Muscle of arm (tissue), 1 donor: ENCODE measurements at regions not wholly inside any gene's neighbourhood (a gene's known extent, or its start where the extent isn't known, plus 50 kb on each side); places are given as distances from the start of the nearest gene placed in this dataset.
A peak's percentile ranks its signal among the peaks of the same experiment; 100 is the strongest.
"Not testable (repeated sequence)": the region's sequence is repeated elsewhere in the genome, so short reads cannot be mapped to it uniquely, and the experiment has no call there.

ENCODE experiments used
- DNase-seq: peaks from one replicate; pipeline ENCODE4 v3.0.0-alpha.2; 2013

DNA sequence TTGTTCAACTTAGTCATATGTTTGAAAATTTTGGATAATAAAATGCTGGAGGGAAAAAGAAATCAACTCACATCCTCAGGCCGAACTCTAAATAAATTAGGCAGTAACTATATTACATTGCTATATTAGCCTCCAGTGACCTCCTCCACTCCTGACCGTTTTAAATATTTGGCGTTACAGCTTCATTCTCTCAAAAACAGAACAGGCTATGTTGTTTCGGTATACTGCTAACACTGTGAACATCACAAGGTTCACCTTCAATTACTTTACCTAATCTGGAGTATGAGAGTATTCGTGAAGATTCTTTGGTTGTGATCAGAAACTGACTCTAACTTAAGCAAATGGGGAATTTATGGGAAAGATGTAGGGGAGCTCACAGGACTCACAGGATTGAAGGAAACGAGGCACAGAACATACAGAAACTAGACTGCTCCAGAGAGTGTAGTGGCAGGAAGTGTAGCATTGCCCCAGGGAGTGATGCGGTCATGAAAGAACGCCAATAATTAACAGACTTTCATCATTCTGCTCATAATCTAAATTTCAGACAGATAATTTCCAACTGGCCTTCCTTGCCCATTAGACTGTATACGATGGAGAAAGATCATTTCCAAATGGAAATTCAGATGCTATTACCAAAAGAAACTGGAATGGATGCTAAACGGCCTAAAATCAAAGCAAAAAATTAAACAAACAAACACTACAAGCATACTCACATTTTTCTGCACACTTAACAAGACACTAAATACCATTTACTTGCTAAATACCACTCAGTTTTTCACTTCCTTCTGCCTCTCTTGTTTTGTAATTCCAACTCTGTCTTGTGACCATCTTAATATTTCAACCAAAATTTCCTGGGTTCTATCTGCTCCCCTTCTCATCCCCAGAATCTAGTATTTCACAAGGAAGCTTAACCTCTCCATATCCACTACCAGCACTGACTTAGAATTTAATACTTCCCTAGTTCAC is 110.1 kb upstream of the LPAR1 start:
- DNase-seq: no peak

DNA sequence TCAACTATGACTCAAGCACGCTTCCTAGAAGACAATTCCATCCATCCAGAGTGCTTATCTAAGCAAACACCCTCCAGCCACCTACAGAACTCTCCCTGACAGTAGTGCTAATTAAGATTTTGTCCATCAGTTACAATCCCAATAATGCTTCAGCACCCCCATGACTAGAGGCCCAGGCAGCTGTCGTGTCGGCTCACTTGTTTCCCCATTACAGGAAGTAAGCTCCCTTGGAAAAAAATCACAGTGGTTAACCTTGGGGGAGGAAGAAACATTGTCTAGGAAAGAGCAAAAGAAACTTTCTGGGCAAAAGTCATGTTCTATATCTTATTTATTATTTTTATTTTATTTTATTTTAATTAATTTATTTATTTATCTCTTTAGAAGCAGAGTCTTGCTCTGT is 108.8 kb upstream of the LPAR1 start:
- no peak for DNase-seq

DNA sequence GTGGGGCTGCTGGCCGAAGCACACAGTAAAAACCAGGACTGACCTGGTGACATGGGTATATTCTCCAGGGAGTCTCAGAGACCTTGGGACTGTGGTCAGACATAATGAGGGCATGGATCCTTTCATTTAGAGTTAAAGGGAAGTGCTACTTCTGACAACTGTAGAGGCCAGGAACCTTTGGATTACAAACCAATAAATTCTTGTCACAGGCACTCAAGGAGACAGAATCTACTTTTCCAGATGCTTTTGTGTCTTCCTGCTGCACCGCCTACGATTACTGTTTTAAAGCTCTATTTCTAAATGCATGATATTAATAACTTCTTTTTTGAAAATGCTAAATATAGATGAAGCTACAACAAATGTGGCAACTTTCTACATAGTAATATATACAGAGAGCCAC is 106.5 kb upstream of the LPAR1 start:
- DNase-seq: no peak

DNA sequence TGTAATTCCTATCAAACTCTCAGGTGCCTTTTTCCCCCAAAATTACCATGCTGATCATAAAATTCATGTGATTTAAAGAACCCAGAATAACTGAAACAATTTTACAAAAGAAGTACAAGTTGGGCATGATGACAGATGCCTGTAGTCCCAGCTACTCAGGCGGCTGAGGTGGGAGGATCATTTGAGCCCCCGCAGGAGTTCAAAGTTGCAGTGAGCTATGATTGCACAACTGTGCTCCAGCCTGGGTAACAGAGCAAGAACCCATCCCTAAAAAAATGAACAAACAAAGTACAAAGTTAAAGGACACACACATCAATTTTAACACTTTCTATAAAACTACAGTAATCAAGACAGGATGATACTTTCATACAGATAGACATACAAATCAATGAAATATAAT is 97.9 kb upstream of the LPAR1 start:
- no peak for DNase-seq

DNA sequence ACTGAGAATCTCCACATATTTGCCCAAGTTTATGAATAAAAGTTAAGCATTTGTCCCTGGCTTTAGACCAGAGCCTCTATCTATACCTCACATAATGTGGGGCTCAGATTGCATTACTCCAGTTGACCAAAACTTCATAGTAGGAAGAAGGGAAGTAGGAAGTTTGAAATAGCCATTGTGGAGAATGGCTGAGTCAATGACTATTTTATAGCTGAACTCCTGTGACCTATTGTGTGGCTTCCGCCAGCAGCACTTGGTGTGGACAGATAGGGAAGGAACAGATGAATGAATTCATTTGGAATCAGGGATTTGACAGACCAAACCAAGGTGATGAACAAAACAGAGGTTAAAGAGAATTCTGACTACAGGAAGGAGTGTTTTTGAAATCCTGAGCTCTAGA is 92.9 kb upstream of the LPAR1 start:
- DNase-seq: no peak

DNA sequence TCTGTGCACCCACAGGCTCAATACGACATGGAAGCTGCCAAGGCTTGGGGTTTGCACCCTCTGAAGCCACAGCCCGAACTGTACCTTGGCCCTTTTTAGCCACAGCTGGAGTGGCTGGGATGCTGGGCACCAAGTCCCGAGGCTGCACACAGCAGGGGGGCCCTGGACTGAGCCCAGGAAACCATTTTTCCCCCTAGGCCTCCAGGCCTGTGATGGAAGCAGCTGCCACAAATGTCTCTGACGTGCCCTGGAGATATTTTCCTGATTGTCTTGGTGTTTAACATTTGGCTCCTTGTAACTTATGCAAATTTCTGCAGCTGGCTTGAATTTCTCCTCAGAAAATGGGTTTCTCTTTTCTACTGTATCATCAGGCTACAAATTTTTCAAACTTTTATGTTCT is 82.3 kb upstream of the LPAR1 start:
- DNase-seq: no peak

DNA sequence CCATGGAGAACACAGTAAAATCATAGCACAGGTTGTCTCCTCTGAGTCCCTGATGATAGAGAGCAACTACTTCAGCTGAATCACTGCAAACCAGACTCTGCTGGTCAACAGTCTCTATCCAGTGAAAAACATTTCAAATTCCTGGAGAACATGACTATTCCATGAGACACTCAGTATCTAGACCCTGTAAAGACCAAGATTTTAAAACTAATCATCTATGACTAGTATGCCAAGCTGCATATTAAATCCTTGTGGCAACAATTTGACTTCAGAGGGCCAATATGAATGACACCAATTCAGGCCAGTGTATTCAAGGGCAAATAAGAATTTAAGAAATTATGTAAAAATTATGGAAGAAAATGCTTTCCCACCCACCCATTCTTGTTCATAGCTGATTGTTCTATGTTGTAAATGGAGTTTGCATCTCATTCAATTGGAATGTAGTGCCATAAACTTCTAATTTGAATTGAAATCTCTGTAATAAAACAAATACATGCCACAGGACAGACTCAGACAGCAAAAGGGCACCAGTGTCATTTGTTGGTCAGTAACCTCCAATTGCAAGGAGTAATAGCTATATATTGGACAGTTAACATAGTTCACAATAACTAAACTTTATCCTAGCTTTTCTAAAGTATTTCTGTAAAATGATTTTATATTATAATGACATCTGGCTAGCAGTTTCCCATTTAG is 80.1 kb upstream of the LPAR1 start:
- no peak for DNase-seq

DNA sequence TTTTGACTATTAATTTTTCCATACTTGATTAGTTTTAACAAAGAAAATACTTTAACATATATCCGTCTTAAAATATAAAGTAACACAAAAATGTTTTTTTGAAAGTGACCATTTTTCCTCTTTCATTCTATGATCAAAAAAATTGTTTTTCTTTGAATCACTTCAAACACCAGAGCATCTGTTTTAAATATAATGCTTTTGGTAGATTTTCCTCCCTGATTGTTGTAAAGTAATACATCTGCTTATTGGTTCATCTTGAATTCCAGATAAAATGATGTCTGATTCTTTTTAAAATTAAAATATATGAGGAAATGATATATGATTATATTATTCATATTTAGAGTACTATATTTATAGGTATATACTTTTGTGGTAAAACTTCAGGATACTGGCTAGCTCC is 76.2 kb upstream of the LPAR1 start:
- DNase-seq: no peak

DNA sequence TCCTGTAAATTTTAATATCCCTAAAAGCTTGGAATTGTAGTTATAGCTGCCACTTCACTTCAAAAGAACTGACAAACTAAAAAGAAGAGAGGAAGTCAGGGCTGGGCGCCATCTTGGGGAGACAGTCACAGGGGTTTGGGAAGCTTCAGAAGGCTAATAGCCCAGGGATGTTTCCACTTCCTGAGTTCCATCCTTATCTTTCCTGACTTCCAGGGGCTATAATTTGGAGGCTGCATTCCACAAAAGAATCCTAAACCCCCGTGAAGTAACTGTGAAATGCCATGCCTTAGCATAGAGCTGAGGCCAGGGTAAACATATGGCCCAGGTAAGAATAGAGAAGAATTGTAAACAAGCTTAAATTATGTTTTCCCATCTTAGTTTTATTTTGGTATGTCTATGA is 75.4 kb upstream of the LPAR1 start:
- no peak for DNase-seq

DNA sequence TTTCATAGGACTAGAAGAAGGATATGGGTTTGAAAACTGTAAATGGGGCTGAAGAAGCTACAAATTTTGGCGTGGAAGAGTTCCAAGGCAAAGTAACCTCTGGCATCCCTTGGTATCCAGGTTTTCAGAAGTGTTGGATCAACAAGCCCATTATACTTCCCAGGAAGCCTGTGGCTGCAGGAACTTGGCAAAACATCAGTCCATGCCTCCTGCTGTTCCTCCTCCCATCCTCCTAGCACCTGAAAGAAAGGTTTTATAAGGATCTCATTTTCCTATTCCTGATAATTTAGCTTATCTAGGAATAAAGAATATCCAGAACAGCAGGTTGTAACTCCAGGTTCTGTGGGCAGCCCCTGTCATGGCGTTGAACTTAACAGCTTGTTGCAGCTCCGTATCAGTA is 72.5 kb upstream of the LPAR1 start:
- no peak for DNase-seq

DNA sequence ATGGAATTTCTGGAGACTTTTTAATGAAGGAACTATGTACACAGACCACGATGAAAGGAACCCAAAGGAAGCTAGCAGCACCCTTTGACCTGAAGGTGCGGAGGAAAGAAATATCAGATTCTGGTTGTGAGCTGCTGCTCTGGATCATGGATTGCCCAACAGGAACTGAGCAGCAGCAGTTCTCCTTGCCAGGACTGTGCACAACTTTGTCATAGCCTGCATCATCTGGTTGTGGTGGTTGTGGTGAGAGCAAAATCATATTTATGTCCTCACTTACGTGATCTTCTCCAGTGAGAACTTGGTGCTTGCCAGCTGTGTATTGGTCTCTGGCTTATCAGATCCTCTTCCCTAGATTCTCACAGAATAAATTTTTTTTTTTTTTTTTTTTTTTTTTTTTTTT is 70.7 kb upstream of the LPAR1 start:
- no peak for DNase-seq

DNA sequence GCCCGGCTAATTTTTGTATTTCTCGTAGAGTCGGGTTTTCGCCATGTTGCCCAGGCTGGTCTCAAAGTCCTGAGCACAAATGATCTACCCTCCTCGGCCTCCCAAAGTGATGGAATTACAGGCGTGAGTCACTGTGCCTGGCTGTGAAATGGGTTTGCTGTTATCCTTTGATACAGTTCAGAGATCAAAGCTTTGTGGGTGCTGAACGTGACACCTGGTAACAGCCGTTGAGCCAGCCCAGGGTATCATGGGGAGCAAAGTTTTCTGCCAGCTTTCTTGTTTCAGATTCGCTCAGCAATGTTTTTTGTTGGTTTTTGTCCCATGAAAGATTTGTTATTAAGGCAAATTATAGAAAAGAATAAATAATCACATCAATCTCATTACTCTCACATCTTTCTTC is 68.9 kb upstream of the LPAR1 start:
- DNase-seq: no peak

DNA sequence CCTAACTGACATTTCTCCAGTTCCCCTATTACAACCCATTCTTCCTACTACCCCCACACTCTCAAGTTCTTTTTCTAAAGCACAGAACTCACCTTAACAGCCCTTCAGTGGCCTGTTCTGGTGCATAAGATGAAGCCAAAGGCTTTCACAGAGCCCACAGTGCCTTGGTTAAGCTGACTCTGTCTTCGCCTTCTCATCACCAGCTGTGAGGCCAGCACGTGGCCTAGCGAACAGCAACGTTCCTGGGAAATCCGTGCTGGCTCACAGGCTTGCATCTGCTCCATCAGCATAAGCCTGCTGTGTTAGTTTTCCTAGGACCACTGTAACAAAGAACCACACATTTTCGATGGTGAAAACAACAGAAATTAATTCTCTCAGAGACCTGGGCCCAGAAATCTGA is 67.9 kb upstream of the LPAR1 start:
- no peak for DNase-seq

DNA sequence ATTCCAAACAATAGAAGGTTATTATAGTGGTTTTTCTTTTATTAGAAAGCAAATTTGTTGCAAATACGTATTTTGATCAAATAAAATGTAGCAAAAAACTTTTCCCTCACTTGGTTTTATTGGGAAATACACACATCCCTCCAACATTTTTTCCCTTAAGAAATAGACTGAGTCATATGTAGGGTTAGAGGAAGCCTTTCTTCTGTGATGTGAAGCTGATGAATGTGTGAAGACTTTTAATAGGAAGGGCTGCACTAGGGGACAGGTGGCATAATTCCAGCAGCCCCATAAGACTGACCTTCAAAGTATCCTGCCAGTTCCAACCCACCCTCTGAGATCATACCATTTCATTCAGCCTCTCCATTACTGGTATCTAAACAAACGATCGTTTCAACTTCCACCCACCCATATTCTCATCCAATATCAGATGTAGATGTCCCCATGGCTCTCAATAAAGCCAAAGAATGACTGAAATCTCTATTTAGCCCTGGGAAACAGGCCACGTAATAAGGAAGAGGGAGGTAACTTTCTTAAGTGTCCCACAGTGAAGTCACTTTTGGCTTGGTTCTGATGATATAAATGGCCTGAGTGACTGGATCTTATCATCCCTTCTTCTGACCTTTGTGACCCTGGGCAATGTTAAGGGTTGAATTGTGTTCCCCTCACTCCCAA is 64.7 kb upstream of the LPAR1 start:
- peak; percentile 67 for DNase-seq

DNA sequence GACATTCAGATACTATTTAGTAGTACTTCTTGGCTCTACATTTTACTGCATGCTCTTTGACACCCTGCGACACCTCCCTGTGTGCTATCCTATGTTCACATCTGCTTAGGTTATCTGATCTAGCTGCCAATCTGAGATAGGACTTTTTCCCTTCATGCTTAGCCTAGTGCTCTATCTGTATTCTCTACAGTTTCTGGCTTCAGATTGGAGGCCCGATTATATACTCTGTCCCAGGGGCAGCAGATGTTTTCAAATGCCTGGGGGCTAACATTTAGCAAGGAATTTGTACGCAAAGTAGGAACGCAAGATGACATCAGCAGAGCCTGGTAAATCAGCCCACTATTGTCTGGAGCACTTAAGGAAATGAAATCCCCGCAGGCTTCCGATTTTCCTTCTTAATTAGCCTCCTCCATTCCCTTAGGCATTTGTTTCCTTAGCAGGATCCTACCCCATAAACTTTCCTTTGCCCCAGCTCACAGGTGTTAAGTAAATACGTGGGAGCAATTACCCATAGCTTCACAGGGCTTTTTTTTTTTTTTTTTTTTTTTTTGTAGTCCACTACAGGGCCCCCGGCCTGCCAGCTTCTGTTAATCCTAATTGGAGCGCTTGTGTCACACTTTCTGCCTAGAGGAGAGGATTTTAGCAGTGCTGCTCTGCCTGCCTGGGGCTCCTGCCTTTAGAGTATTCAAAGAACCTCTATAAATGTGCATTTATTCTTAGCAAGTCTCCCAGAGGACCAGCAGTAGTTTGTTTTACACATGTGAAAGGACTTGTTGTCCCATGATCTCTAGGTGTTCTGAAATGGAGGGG is 61.1 kb upstream of the LPAR1 start:
- no peak for DNase-seq

DNA sequence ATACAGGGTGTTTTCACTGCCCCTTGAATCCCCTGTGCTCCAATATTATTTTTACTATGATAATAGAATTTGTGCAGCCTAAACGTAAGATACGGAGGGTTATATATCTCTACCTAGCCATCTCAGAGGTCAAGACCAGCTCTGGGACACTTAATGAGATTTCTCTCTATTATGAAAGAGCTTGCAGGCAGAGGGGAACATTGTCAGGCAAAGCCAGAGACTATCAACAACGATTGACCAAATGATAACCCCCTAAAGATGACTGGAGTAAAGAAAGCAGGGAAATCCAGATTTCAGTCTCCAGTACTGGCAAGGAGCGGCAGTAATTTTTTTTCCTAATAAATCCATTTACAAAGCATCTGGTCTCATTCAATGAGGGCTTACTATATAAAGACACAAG is 59.8 kb upstream of the LPAR1 start:
- no peak for DNase-seq

DNA sequence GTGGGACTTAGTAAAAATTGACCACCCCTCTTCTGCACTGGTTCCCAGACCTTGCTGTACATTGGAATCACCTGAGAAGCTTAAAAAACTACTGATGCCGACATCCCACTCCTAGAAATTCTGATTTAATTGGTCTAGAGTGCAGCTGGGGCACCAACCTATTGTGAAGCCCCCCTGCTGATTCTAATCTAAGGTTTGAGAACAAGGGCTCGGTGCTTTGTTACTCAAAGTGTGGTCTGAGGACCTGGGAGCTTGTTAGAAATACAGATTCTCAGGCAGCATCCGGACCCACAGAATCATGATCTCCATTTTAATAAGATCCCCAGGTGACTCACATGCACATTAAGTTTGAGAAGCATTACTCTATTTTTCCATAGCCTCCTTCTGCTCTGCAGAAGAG is 57.8 kb upstream of the LPAR1 start:
- DNase-seq: no peak

DNA sequence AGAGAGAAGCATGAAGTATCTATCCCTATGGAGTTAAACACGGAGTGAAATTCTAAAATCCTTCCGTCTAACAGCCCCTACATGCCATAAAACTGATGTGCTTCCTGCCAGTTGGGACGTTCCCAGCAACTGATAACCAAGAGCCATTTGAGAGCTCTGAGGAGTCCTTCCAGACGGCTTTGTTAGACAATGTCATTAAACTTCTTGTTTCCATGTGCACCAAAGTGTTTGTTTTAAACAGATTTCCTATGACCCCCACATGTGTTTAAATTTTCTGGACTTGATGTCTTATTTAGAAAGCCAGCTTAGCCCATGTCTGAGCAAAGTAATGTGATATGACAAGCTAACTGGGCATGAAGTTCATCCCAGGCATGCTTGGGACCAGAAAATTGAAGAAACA is 57.2 kb upstream of the LPAR1 start:
- peak; percentile 50 for DNase-seq

DNA sequence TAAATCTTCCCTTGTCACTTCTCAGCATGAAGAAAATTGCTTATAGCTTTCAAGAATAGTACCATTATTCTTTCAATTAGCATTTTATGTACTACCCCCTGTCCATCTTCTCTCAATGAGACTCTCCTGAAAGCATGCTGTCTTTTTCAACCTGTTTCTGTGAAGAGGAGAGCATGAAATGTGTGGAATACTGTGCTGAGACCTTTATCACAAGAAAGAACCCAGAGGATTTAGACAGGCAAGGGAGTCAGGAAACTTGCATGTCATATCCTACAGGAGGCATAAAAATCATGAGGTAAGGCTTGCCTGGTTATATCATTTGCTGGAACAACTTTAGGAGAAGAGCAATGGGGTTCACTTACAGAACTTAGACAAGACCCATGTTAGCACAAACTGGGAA is 56.7 kb upstream of the LPAR1 start:
- DNase-seq: no peak

DNA sequence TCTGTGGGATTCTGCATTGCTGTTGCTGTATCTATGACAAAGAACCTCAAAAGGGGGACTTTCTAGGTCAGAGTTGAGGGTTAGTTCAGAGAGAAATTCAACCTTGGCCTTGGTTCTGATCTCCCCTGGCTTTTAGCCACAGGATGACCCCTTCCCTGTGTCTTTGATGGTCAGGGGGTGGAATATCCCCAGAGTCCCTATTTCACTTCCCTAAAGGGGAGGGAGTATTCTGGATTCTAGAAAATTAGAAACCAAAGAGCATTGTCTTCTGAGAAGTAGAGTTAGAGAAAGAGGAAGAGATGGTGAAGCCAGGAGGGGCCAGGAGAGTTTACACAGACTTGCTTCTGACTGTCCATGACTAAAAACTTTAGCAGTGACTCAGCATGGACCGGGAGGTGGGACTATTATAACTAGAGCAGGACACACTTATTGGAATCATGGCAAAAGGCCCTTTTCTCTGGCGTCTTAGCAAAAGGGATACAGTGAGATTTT is 56.2 kb upstream of the LPAR1 start:
- peak; percentile 54 for DNase-seq

DNA sequence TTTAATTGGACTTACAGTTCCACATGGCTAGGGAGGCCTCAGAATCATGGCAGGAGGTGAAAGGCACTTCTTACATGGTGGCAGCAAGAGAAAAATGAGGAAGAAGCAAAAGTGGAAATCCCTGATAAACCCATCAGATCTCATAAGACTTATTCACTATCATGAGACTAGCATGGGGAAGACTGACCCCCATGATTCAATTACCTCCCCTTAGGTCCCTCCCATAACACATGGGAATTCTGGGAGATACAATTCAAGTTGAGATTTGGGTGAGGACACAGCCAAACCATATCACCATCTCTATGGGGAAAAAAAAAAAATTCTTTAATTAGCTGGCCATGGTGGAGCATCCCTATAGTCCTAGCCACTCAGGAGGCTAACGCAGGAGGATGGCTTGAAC is 53.9 kb upstream of the LPAR1 start:
- DNase-seq: not testable (repeated sequence)
